Endodermal cell (in vitro differentiated cells): ENCODE measurements at regions not wholly inside any gene's neighbourhood (a gene's known extent, or its start where the extent isn't known, plus 50 kb on each side); places are given as distances from the start of the nearest gene placed in this dataset.

Experiments
- DNase-seq: peaks from one replicate; pipeline ENCODE4 v3.0.0-alpha.2; 2017
- H3K27ac ChIP-seq: 2 replicates; pipeline ENCODE4 v1.5.1; 2013; ENCODE audit warnings: mild to moderate bottlenecking, low read depth, low read length, moderate library complexity
- H3K27me3 ChIP-seq: 2 replicates; pipeline ENCODE4 v1.6.1; 2013; ENCODE audit warnings: mild to moderate bottlenecking, low read length, moderate library complexity; ENCODE audit not compliant: insufficient read depth, control insufficient read depth, poor library complexity, severe bottlenecking
- H3K36me3 ChIP-seq: 2 replicates; pipeline ENCODE4 v1.7.0; 2013; ENCODE audit warnings: mild to moderate bottlenecking, low read length, moderate library complexity; ENCODE audit not compliant: control insufficient read depth, insufficient read depth
- H3K4me1 ChIP-seq: one replicate; pipeline ENCODE4 v1.7.0; 2013; ENCODE audit warnings: low read length; ENCODE audit not compliant: control insufficient read depth, insufficient read depth
- H3K4me3 ChIP-seq: 2 replicates; pipeline ENCODE4 v1.5.1; 2013; ENCODE audit warnings: mild to moderate bottlenecking, low read length, moderate library complexity
- H3K9ac ChIP-seq: 2 replicates; pipeline ENCODE4 v1.6.1; 2013; ENCODE audit warnings: mild to moderate bottlenecking, low read length, moderate library complexity; ENCODE audit not compliant: poor library complexity, severe bottlenecking; ENCODE audit errors: extremely low read depth
- H3K9me3 ChIP-seq: 2 replicates; pipeline ENCODE4 v1.6.1; 2013; ENCODE audit warnings: mild to moderate bottlenecking, low read length, moderate library complexity; ENCODE audit not compliant: control insufficient read depth
- H3K27ac Mint-ChIP-seq: 2 replicates; pipeline ENCODE4 v1.8.0; 2020; ENCODE audit warnings: mixed read lengths
- H3K27me3 Mint-ChIP-seq: 2 replicates; pipeline ENCODE4 v1.8.0; 2021; ENCODE audit warnings: mild to moderate bottlenecking, mixed read lengths; ENCODE audit not compliant: insufficient read depth
- H3K36me3 Mint-ChIP-seq: 2 replicates; pipeline ENCODE4 v1.8.0; 2020; ENCODE audit warnings: low read depth, mixed read lengths
- H3K4me1 Mint-ChIP-seq: 2 replicates; pipeline ENCODE4 v1.8.0; 2020; ENCODE audit warnings: mixed read lengths
- H3K4me3 Mint-ChIP-seq: 2 replicates; pipeline ENCODE4 v1.8.0; 2020; ENCODE audit warnings: mild to moderate bottlenecking, moderate library complexity, mixed read lengths
- H3K9me3 Mint-ChIP-seq: 2 replicates; pipeline ENCODE4 v1.8.0; 2020; ENCODE audit warnings: mild to moderate bottlenecking, mixed read lengths
- WGBS, 2 experiments: methylation state at CpG; one replicate each; pipeline versions ENCODE4 v1.1.5 to v1.1.7; 2013; ENCODE audit warnings: missing lambda C conversion rate in 2 of 2, mixed read lengths in 1 of 2; ENCODE audit not compliant: insufficient coverage in 1 of 2, insufficient read length in 1 of 2; 5-methylcytosine and 5-hydroxymethylcytosine counted together
- TF ChIP-seq, protein P1 (sequence below): fragments of 200-600 bp; sonication (generic); conservative IDR thresholded peaks from 2 replicates; pipeline ENCODE4 v1.5.0; 2021; ENCODE audit warnings: antibody characterized with exemption, mild to moderate bottlenecking

GRCh38 chr3:3902161-3902560 is 102.9 kb downstream of the LRRN1 start:
- Mint-ChIP-seq H3K27me3 (no peaks in the 10 kb centered on the region), H3K27ac (no peak overlapping the region), H3K36me3 (no peaks in the 10 kb centered on the region), H3K4me1 (peaks cover 1% of the 10 kb centered on the region), H3K4me3 (no peak overlapping the region), H3K9me3 (no peaks in the 10 kb centered on the region)
- WGBS, 2 experiments, result 89% methylated on average over 1 of the region's 1 CpG; no CpG with 5 or more reads in 1 of the 2 experiments
- TF ChIP-seq, protein P1, sequence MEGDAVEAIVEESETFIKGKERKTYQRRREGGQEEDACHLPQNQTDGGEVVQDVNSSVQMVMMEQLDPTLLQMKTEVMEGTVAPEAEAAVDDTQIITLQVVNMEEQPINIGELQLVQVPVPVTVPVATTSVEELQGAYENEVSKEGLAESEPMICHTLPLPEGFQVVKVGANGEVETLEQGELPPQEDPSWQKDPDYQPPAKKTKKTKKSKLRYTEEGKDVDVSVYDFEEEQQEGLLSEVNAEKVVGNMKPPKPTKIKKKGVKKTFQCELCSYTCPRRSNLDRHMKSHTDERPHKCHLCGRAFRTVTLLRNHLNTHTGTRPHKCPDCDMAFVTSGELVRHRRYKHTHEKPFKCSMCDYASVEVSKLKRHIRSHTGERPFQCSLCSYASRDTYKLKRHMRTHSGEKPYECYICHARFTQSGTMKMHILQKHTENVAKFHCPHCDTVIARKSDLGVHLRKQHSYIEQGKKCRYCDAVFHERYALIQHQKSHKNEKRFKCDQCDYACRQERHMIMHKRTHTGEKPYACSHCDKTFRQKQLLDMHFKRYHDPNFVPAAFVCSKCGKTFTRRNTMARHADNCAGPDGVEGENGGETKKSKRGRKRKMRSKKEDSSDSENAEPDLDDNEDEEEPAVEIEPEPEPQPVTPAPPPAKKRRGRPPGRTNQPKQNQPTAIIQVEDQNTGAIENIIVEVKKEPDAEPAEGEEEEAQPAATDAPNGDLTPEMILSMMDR, result no peak
- no peak for DNase-seq
- Histone ChIP-seq H3K9ac (no peak overlapping the region), H3K4me1 (no peaks in the 10 kb centered on the region), H3K36me3 (no peaks in the 10 kb centered on the region), H3K9me3 (no peaks in the 10 kb centered on the region), H3K27ac (no peak overlapping the region), H3K27me3 (no peaks in the 10 kb centered on the region), H3K4me3 (no peak overlapping the region)

DNA sequence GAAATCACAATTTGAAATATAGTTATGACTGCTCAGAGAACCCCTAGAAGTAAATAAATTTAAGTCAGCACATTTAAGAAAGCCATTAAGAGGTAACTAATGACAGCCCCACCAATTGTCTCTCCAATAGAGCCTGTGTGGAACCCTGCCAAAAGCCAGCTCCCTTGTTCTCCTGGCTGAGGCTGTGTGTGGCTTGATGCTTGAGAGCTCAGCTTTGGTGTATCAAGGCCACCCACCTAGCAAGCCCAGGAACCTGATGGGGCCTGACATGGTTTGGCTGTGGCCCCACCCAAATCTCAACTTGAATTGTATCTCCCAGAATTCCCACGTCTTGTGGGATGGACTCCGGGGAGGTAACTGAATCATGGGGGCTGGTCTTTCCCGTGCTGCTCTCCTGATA is 106.9 kb downstream of the LRRN1 start:
- peaks cover 1% of the 10 kb centered on the region for H3K4me1 Mint-ChIP-seq
- H3K4me1 ChIP-seq, result no peaks in the 10 kb centered on the region
- H3K27me3 ChIP-seq, result no peaks in the 10 kb centered on the region
- peaks cover 6% of the 10 kb centered on the region for H3K9me3 ChIP-seq
- H3K27me3 Mint-ChIP-seq, result no peaks in the 10 kb centered on the region
- no peak overlapping the region for H3K4me3 ChIP-seq
- TF ChIP-seq, protein P1, result no peak
- H3K9ac ChIP-seq, result no peak overlapping the region
- peaks cover 25% of the 10 kb centered on the region for H3K9me3 Mint-ChIP-seq
- no peak overlapping the region for H3K27ac ChIP-seq
- H3K36me3 ChIP-seq, result no peaks in the 10 kb centered on the region
- DNase-seq, result no peak
- no peak overlapping the region for H3K27ac Mint-ChIP-seq
- 90% methylated on average over 3 of the region's 3 CpGs; no CpG with 5 or more reads in 1 of the 2 experiments for WGBS, 2 experiments
- peaks cover 8% of the 10 kb centered on the region for H3K36me3 Mint-ChIP-seq
- no peak overlapping the region for H3K4me3 Mint-ChIP-seq

DNA sequence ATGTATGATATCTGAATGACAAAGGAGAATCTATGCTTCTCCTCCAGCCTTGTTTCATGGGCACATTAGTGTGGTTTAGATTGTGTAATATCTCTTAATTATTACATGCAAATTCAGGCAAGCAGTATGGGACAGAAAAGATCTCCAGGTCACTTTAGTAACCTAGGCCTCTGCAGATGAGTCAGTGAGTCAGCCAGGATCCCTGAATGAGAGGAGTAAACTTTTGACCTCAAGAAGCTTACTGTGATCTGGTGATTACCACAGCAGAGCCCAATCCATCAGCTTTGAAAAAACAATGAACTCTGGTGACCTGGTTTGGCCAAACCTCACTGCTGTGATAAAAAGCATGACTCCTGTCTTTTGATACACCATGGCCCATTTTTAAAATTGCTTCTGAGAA is 107.8 kb downstream of the LRRN1 start:
- Mint-ChIP-seq H3K27ac (no peak overlapping the region), H3K27me3 (no peaks in the 10 kb centered on the region), H3K4me1 (peaks cover 1% of the 10 kb centered on the region), H3K4me3 (no peak overlapping the region), H3K36me3 (peaks cover 8% of the 10 kb centered on the region), H3K9me3 (peaks cover 28% of the 10 kb centered on the region)
- Histone ChIP-seq H3K4me3 (no peak overlapping the region), H3K4me1 (no peaks in the 10 kb centered on the region), H3K27me3 (no peaks in the 10 kb centered on the region), H3K36me3 (no peaks in the 10 kb centered on the region), H3K9me3 (peaks cover 6% of the 10 kb centered on the region), H3K9ac (no peak overlapping the region), H3K27ac (no peak overlapping the region)
- TF ChIP-seq, protein P1, result no peak
- no peak for DNase-seq
